B cell (primary cell): ENCODE measurements at regions not wholly inside any gene's neighbourhood (a gene's known extent, or its start where the extent isn't known, plus 50 kb on each side); places are given as distances from the start of the nearest gene placed in this dataset.

Experiments used
- ATAC-seq: fragments of 200-7000 bp; cut with Tn5 transposase; one replicate; pipeline ENCODE4 v1.10.0; 2021; ENCODE audit warnings: low read depth, mild to moderate bottlenecking, moderate number of reproducible peaks, moderate library complexity
- CTCF ChIA-PET: fragments of 350-600 bp; sonication (Branson Sonifier 250); formaldehyde crosslinking; loops from one replicate; lab custom pipeline; 2021; ENCODE audit warnings: antibody characterized with exemption, inconsistent platforms; lab: Charles Lee
- POLR2A ChIA-PET: fragments of 350-600 bp; sonication (Branson Sonifier 250); formaldehyde crosslinking; loops from one replicate; lab custom pipeline; 2021; ENCODE audit warnings: antibody characterized with exemption; lab: Charles Lee
- DNase-seq: peaks from one replicate; pipeline ENCODE4 v3.0.0; 2013
- H2AFZ ChIP-seq: 2 replicates; pipeline ENCODE4 v1.6.1; 2012; ENCODE audit warnings: mild to moderate bottlenecking, low read depth, low read length; ENCODE audit not compliant: insufficient read depth, poor library complexity, severe bottlenecking
- H3K27ac ChIP-seq, 2 donors: 1 replicate in 1 of 2; 2 replicates in 1 of 2; pipeline ENCODE4 v1.5.1; 2012 to 2013; ENCODE audit warnings: low read length in 2 of 2, mild to moderate bottlenecking in 2 of 2, moderate library complexity in 1 of 2
- H3K27me3 ChIP-seq, 4 experiments: fragments of 200-600 bp in 1 of 4; sonication (generic) in 1 of 4; replicated peaks in 1 of 4; 1 replicate in 2 of 4; 2 replicates in 2 of 4; pipeline versions ENCODE4 v1.6.1 to v1.7.0; 2013 to 2016; ENCODE audit warnings: low read length in 3 of 4, mild to moderate bottlenecking in 2 of 4, mixed read lengths in 1 of 4, moderate library complexity in 1 of 4; ENCODE audit not compliant: insufficient read depth in 4 of 4, control insufficient read depth in 3 of 4; ENCODE audit errors: control extremely low read depth in 1 of 4
- H3K36me3 ChIP-seq, 2 experiments: replicated peaks in 1 of 2; 1 replicate in 1 of 2; 2 replicates in 1 of 2; pipeline versions ENCODE4 v1.6.1 to v1.7.1; 2013; ENCODE audit warnings: low read length in 1 of 2; ENCODE audit not compliant: insufficient read depth in 2 of 2, control insufficient read depth in 1 of 2; ENCODE audit errors: control extremely low read depth in 1 of 2, extremely low read depth in 1 of 2
- H3K4me1 ChIP-seq, 2 donors: fragments of 200-600 bp in 1 of 2; sonication (generic) in 1 of 2; 1 replicate in 1 of 2; 2 replicates in 1 of 2; pipeline versions ENCODE4 v1.5.1 to v1.6.1; 2013 to 2017; ENCODE audit warnings: low read length in 2 of 2; ENCODE audit not compliant: control insufficient read depth in 2 of 2, insufficient read depth in 2 of 2
- H3K4me2 ChIP-seq: replicated peaks from 2 replicates; pipeline ENCODE3; 2012; ENCODE audit warnings: mild to moderate bottlenecking, low read depth, low read length; ENCODE audit not compliant: poor library complexity, severe bottlenecking
- H3K4me3 ChIP-seq, 5 experiments: fragments of 200-600 bp in 1 of 5; sonication (generic) in 1 of 5; 1 replicate in 3 of 5; 2 replicates in 2 of 5; pipeline versions ENCODE4 v1.5.1 to v1.7.0; 2011 to 2016; ENCODE audit warnings: low read length in 4 of 5, mild to moderate bottlenecking in 4 of 5, low read depth in 2 of 5, control low read depth in 1 of 5, moderate library complexity in 1 of 5; ENCODE audit not compliant: insufficient read depth in 1 of 5; ENCODE audit errors: control extremely low read depth in 1 of 5, extremely low read depth in 1 of 5
- H3K79me2 ChIP-seq: fragments of 200-600 bp; sonication (generic); one replicate; pipeline ENCODE4 v1.6.0; 2016; ENCODE audit warnings: low read length; ENCODE audit not compliant: control insufficient read depth, insufficient read depth
- H3K9ac ChIP-seq: fragments of 200-600 bp; sonication (generic); 2 replicates; pipeline ENCODE4 v1.6.1; 2017; ENCODE audit warnings: mild to moderate bottlenecking, low read length, moderate library complexity
- H3K9me3 ChIP-seq, 3 donors: one replicate each; pipeline versions ENCODE4 v1.6.1 to v1.7.1; 2013; ENCODE audit warnings: low read length in 2 of 3; ENCODE audit not compliant: control insufficient read depth in 2 of 3, insufficient read depth in 1 of 3; ENCODE audit errors: control extremely low read depth in 1 of 3
- H4K20me1 ChIP-seq: 2 replicates; pipeline ENCODE4 v1.6.0; 2012; ENCODE audit warnings: mild to moderate bottlenecking, low read length; ENCODE audit not compliant: insufficient read depth, control insufficient read depth, poor library complexity, severe bottlenecking
- H3K27ac Mint-ChIP-seq: one replicate; pipeline ENCODE4 v1.8.0; 2021; ENCODE audit warnings: mixed read lengths
- H3K27me3 Mint-ChIP-seq: one replicate; pipeline ENCODE4 v1.8.0; 2021; ENCODE audit warnings: mixed read lengths
- H3K4me1 Mint-ChIP-seq: one replicate; pipeline ENCODE4 v1.8.0; 2021; ENCODE audit warnings: mixed read lengths
- H3K4me3 Mint-ChIP-seq: one replicate; pipeline ENCODE4 v1.8.0; 2021; ENCODE audit warnings: mixed read lengths
- H3K9me3 Mint-ChIP-seq: one replicate; pipeline ENCODE4 v1.8.0; 2022; ENCODE audit warnings: mixed read lengths; ENCODE audit not compliant: insufficient read depth
- CTCF ChIP-seq: fragments of 200-600 bp; IDR thresholded peaks from one replicate; pipeline ENCODE4 v1.8.0; 2022; ENCODE audit warnings: antibody characterized with exemption, mild to moderate bottlenecking
- EZH2 ChIP-seq: IDR thresholded peaks from 2 replicates; pipeline ENCODE4 v1.6.1; 2012; ENCODE audit warnings: borderline replicate concordance, low read depth, mild to moderate bottlenecking, moderate library complexity, low read length; ENCODE audit not compliant: insufficient read depth, poor library complexity, severe bottlenecking
- WGBS: methylation state at CpG from one replicate; pipeline ENCODE4 v1.1.5; 2013; ENCODE audit warnings: missing lambda C conversion rate; ENCODE audit not compliant: insufficient coverage; 5-methylcytosine and 5-hydroxymethylcytosine counted together
- intact Hi-C: fragments of 100-400 bp; cut with micrococcal nuclease; formaldehyde crosslinking; loops from one replicate; pipeline ENCODE4 v1.10.0; 2022

GRCh38 chr5:6143523-6143922 lies 234.8 kb downstream of the MED10 start:
- H3K4me1 ChIP-seq: no peaks in the 10 kb centered on the region
- no peak overlapping the region for H2AFZ ChIP-seq
- peaks cover 0 to 5% (median 0%) of the 10 kb centered on the region in 3 donors for H3K9me3 ChIP-seq
- WGBS: 57% methylated on average over 5 of the region's 5 CpGs
- H3K4me3 ChIP-seq: no peak overlapping the region
- intact Hi-C loops: no loop called here
- TF ChIP-seq EZH2 (no peak), CTCF (no peak)
- no peaks in the 10 kb centered on the region for H3K9me3 Mint-ChIP-seq
- no peak overlapping the region for H3K4me3 Mint-ChIP-seq
- peaks cover 0 to 7% (median 2%) of the 10 kb centered on the region in 4 experiments for H3K27me3 ChIP-seq
- H3K27me3 Mint-ChIP-seq: peaks cover 23% of the 10 kb centered on the region
- H3K27ac Mint-ChIP-seq: no peak overlapping the region
- ChIA-PET CTCF (no interaction called here), POLR2A (no interaction called here)
- ATAC-seq (no peak), DNase-seq (no peak)
- H3K79me2 ChIP-seq: no peaks in the 10 kb centered on the region
- no peaks in the 10 kb centered on the region for H3K4me1 Mint-ChIP-seq
- no peak overlapping the region for H3K4me2 ChIP-seq
- no peaks in the 10 kb centered on the region for H3K36me3 ChIP-seq
- H4K20me1 ChIP-seq: no peaks in the 10 kb centered on the region
- H3K27ac ChIP-seq: no peak overlapping the region
- no peak overlapping the region for H3K9ac ChIP-seq

GRCh38 chr5:6142353-6142752 lies 236.0 kb downstream of the MED10 start:
- WGBS: no CpG with 5 or more reads among the region's 5 CpGs
- Mint-ChIP-seq H3K9me3 (no peaks in the 10 kb centered on the region), H3K27ac (no peak overlapping the region), H3K27me3 (peaks cover 20% of the 10 kb centered on the region), H3K4me3 (no peak overlapping the region), H3K4me1 (no peaks in the 10 kb centered on the region)
- Histone ChIP-seq H3K9me3 (peaks cover 0 to 5% (median 0%) of the 10 kb centered on the region in 3 donors), H4K20me1 (no peaks in the 10 kb centered on the region), H3K4me1 (no peaks in the 10 kb centered on the region), H3K9ac (no peak overlapping the region), H3K4me2 (no peak overlapping the region), H3K79me2 (no peaks in the 10 kb centered on the region), H3K27me3 (peaks cover 0 to 7% (median 2%) of the 10 kb centered on the region in 4 experiments), H3K4me3 (no peak overlapping the region), H3K27ac (no peak overlapping the region), H2AFZ (no peak overlapping the region), H3K36me3 (no peaks in the 10 kb centered on the region)
- DNase-seq (no peak), ATAC-seq (no peak)
- POLR2A ChIA-PET: no interaction called here
- no peak for TF ChIP-seq CTCF
- TF ChIP-seq EZH2: no peak
- CTCF ChIA-PET: no interaction called here
- intact Hi-C loops: no loop called here
